OCI-M2 (cell line): ENCODE measurements at regions not wholly inside any gene's neighbourhood (a gene's known extent, or its start where the extent isn't known, plus 50 kb on each side); places are given as distances from the start of the nearest gene placed in this dataset.
"Not testable (repeated sequence)": the region's sequence is repeated elsewhere in the genome, so short reads cannot be mapped to it uniquely, and the experiment has no call there.

ENCODE experiments used
- DNase-seq: peaks from one replicate; lab custom pipeline; 2025; ENCODE audit not compliant: unreplicated experiment; lab: John Stamatoyannopoulos, UW

- no peak for DNase-seq
Observed at GRCh38 chr18:60319129-60319528, 53.4 kb downstream of the MC4R start.

- DNase-seq, result no peak
Observed at GRCh38 chr18:60311676-60312360, 60.8 kb downstream of the MC4R start.

- DNase-seq, result no peak
Observed at GRCh38 chr18:60295674-60296073, 76.9 kb downstream of the MC4R start.

- no peak for DNase-seq
Observed at GRCh38 chr18:60292186-60292585, 80.4 kb downstream of the MC4R start.

- no peak for DNase-seq
Observed at GRCh38 chr18:60279391-60279790, 93.2 kb downstream of the MC4R start.

- no peak for DNase-seq
Observed at GRCh38 chr18:60277855-60278480, 94.6 kb downstream of the MC4R start.

GRCh38 chr18:60267391-60268058 is 105.0 kb downstream of the MC4R start:
- DNase-seq, result no peak

- no peak for DNase-seq
Observed at GRCh38 chr18:60266558-60266957, 106.0 kb downstream of the MC4R start.

- no peak for DNase-seq
Observed at GRCh38 chr18:60259052-60259681, 113.4 kb downstream of the MC4R start.

GRCh38 chr18:60249388-60249787 is 123.2 kb downstream of the MC4R start:
- DNase-seq, result no peak

GRCh38 chr18:60248336-60249330 is 123.9 kb downstream of the MC4R start:
- no peak for DNase-seq

GRCh38 chr18:60247103-60247502 is 125.5 kb downstream of the MC4R start:
- DNase-seq, result no peak

- DNase-seq, result no peak
Observed at GRCh38 chr18:60246606-60247005, 126.0 kb downstream of the MC4R start.

- DNase-seq, result no peak
Observed at GRCh38 chr18:60245096-60245495, 127.5 kb downstream of the MC4R start.

- not testable (repeated sequence) for DNase-seq
Observed at GRCh38 chr18:60239024-60239710, 133.4 kb downstream of the MC4R start.

- DNase-seq, result no peak
Observed at GRCh38 chr18:60235164-60235563, 137.4 kb downstream of the MC4R start.

- DNase-seq, result no peak
Observed at GRCh38 chr18:60232541-60232940, 140.0 kb downstream of the MC4R start.

- DNase-seq, result no peak
Observed at GRCh38 chr18:60228609-60229595, 143.7 kb downstream of the MC4R start.

- no peak for DNase-seq
Observed at GRCh38 chr18:60215432-60215831, 157.1 kb downstream of the MC4R start.
